Retinal pigment epithelial cell (primary cell): ENCODE measurements at regions not wholly inside any gene's neighbourhood (a gene's known extent, or its start where the extent isn't known, plus 50 kb on each side); places are given as distances from the start of the nearest gene placed in this dataset.

ENCODE experiments used
- DNase-seq: peaks from one replicate; pipeline ENCODE4 v3.0.0-alpha.2; 2010; ENCODE audit warnings: low read depth
- H3K4me3 ChIP-seq: 2 replicates; pipeline ENCODE4 v1.5.1; 2011; ENCODE audit warnings: mild to moderate bottlenecking, low read length, control low read depth, moderate library complexity
- CTCF ChIP-seq: conservative IDR thresholded peaks from 2 replicates; pipeline ENCODE4 v1.5.1; 2011; ENCODE audit warnings: low read depth, low read length, control low read depth, inconsistent platforms

GRCh38 chr13:100845128-100845757 lies 170.6 kb upstream of the TMTC4 start:
- TF ChIP-seq CTCF = no peak
- no peak for DNase-seq
- H3K4me3 ChIP-seq = no peak overlapping the region

DNA sequence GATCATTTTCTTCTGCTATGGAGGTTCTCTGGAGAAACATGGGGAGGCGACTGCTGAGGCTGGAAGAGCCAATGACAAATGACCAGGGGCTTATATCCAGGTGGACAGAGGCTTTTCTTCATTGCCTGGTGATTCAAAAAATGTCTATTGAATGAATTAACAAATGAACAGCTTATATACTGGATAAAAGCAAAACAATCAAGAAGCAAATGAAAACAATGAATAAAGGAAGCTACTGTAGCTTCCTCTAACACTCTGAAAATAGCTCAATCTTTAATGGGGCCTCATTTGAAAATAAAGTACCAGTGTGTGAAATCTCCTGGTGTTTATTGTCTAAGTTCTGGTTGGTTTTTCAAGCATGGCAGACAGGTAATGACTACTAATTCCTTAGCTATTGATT lies 167.5 kb upstream of the TMTC4 start:
- no peak for TF ChIP-seq CTCF
- DNase-seq = no peak
- H3K4me3 ChIP-seq = no peak overlapping the region

- no peak overlapping the region for H3K4me3 ChIP-seq
- no peak for TF ChIP-seq CTCF
- DNase-seq = no peak
These were observed 163.8 kb upstream of the TMTC4 start for GRCh38 chr13:100838387-100838786.

DNA sequence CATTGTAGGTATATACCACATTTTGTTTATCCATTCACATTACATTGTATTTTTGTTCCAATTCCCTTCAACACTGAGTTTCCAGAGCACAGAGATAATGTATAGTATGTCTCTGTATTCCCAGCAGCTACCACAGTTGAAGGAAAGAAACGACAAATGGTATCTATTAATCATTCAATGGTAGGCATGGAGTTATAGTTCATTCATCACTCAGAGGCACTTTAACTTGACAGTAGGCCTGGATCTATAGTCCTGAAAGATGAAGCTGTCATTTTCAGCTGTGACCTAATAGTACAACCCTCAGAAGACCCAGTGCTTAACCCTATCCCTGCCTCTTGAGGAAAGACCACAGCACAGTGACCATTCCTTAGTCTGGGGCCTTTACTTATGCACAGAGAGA lies 163.0 kb upstream of the TMTC4 start:
- DNase-seq = no peak
- TF ChIP-seq CTCF = no peak
- H3K4me3 ChIP-seq = no peak overlapping the region

GRCh38 chr13:100836711-100837110 lies 162.1 kb upstream of the TMTC4 start:
- no peak for DNase-seq
- no peak for TF ChIP-seq CTCF
- H3K4me3 ChIP-seq = no peak overlapping the region

GRCh38 chr13:100835695-100836094 lies 161.1 kb upstream of the TMTC4 start:
- DNase-seq = no peak
- no peak overlapping the region for H3K4me3 ChIP-seq
- no peak for TF ChIP-seq CTCF

DNA sequence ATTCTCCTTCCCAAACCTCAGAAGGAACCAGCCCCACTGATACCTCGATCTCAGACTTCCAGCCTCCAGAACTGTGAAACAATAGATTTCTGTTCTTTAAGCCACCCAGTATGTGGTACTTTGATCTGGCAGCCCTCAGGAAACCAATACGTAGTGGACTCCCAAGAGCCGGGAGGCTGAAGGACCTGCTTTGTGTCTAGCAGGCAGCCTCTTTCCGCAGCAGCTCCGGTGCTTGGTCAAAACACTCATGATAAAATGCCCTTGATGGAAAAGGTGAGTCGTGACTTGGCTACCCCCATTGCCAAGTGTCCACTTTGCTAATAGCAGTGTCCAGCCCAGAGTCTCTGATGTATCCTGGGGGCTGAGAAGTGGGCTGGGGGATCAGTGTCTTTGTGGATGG lies 158.8 kb upstream of the TMTC4 start:
- DNase-seq = no peak
- TF ChIP-seq CTCF = no peak
- H3K4me3 ChIP-seq = no peak overlapping the region
